ENCODE measurements at regions not wholly inside any gene's neighbourhood (a gene's known extent, or its start where the extent isn't known, plus 50 kb on each side); places are given as distances from the start of the nearest gene placed in this dataset.

- TF ChIP-seq CTCF (IDR thresholded peaks at IDR 0.05) (no peak), POLR2A (IDR thresholded peaks at IDR 0.05) (no peak)
Measured at GRCh38 chr1:56068908-56069307, 510.5 kb downstream of the PLPP3 start.
